Nephron (organoid): ENCODE measurements at regions not wholly inside any gene's neighbourhood (a gene's known extent, or its start where the extent isn't known, plus 50 kb on each side); places are given as distances from the start of the nearest gene placed in this dataset.
A peak's percentile ranks its signal among the peaks of the same experiment; 100 is the strongest.

Source experiments
- H3K27ac Mint-ChIP-seq, 3 experiments: 2 replicates each; pipeline ENCODE4 v1.8.0; 2020; ENCODE audit warnings: mixed read lengths in 3 of 3, mild to moderate bottlenecking in 2 of 3, moderate library complexity in 1 of 3
- H3K27me3 Mint-ChIP-seq: 2 replicates; pipeline ENCODE4 v1.8.0; 2021; ENCODE audit warnings: low read depth, mild to moderate bottlenecking, moderate library complexity, mixed read lengths
- H3K36me3 Mint-ChIP-seq: 2 replicates; pipeline ENCODE4 v1.8.0; 2020; ENCODE audit warnings: low read depth, mixed read lengths
- H3K4me1 Mint-ChIP-seq: 2 replicates; pipeline ENCODE4 v1.8.0; 2020; ENCODE audit warnings: mixed read lengths
- H3K4me3 Mint-ChIP-seq, 3 experiments: 2 replicates each; pipeline ENCODE4 v1.8.0; 2020; ENCODE audit warnings: mild to moderate bottlenecking in 3 of 3, mixed read lengths in 3 of 3, moderate library complexity in 2 of 3
- H3K9me3 Mint-ChIP-seq: 2 replicates; pipeline ENCODE4 v1.8.0; 2020; ENCODE audit warnings: mixed read lengths
- CTCF ChIP-seq, 3 experiments: fragments of 200-600 bp; sonication (generic); IDR thresholded peaks; one replicate each; pipeline ENCODE4 v1.5.0; 2021; ENCODE audit warnings: antibody characterized with exemption in 3 of 3; ENCODE audit not compliant: unreplicated experiment in 3 of 3

DNA sequence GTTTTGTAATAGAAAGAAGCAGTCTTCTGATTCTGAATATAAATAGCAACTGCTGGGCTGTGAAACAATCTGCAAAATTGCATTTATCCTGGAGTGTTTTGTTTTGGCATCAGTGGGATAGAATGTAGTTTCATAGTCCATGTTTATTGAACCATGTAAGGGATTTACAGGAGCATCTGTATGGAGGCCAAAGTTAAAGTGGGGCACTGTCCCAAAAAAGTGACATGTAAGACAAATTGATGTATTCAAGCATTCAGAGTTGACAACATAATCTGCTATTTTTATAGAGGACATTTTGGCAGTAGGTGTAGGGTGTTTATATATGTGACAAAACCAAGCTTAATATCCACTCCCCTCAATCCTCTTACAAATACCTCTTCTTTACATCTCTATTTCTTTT is 200.5 kb upstream of the ANK2 start:
- no peak for TF ChIP-seq CTCF (IDR thresholded peaks at IDR 0.05; ENCODE audit: unreplicated experiment in 3 of 3)
- H3K4me3 Mint-ChIP-seq = no peak overlapping the region
- no peaks in the 10 kb centered on the region for H3K9me3 Mint-ChIP-seq
- no peaks in the 10 kb centered on the region for H3K36me3 Mint-ChIP-seq
- no peaks in the 10 kb centered on the region for H3K27me3 Mint-ChIP-seq
- peak overlapping the region in 1 of 3 experiments; percentile 4 for H3K27ac Mint-ChIP-seq
- H3K4me1 Mint-ChIP-seq = peaks cover 19% of the 10 kb centered on the region

DNA sequence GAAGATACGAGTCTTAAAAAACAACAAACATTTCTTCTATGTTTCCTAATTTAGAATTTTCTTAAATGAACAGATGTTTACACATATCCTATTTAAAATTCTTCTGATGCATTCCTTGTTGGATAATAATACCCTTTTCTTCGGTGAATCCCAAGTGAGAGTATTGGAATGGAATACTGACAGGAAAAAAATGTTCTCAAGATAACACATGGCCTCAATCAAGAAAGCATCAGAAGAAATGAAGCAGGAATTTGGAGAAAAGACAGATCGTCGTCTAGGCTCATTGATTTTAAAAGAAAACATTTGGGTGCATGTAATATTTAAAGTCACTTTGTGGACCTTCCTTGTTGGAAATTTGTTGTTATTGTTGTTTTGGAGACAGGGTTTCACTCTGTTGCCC is 196.9 kb upstream of the ANK2 start:
- Mint-ChIP-seq H3K4me3 (no peak overlapping the region), H3K9me3 (no peaks in the 10 kb centered on the region), H3K4me1 (peaks cover 27% of the 10 kb centered on the region), H3K27ac (no peak overlapping the region), H3K27me3 (no peaks in the 10 kb centered on the region), H3K36me3 (no peaks in the 10 kb centered on the region)
- no peak for TF ChIP-seq CTCF (IDR thresholded peaks at IDR 0.05; ENCODE audit: unreplicated experiment in 3 of 3)

DNA sequence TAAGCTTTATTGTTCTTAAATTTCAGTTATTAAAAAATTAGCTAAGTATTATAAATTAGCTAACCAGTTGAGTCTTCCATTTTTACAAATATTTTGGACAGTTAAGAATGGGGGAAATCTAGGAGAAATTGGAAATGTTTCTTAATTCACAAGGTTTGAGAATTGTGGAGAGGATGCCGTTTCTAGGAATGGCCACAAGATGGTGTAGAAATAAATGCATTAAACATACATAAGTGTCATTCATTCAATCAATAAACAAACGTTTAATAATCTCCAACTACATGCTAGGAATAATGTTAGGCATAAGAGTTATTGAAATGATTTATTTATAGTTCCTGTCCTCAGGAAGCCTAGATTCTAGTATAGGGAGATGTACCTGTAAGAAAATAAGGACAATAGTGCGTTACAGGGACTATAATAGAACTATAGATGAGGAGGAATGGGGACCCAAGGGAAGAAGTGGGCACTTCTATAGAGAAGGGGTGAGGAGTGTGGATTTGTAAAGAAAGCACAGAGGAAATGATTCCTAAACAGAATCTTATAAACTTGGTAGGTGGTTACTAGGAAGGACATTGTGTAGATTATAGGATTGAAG is 195.7 kb upstream of the ANK2 start:
- TF ChIP-seq CTCF (IDR thresholded peaks at IDR 0.05; ENCODE audit: unreplicated experiment in 3 of 3) = peak; percentile 39 to 57 (median 56)
- Mint-ChIP-seq H3K4me3 (no peak overlapping the region), H3K27ac (peak overlapping the region in 2 of 3 experiments; percentile 0 to 40), H3K36me3 (no peaks in the 10 kb centered on the region), H3K4me1 (peaks cover 27% of the 10 kb centered on the region), H3K27me3 (no peaks in the 10 kb centered on the region), H3K9me3 (no peaks in the 10 kb centered on the region)

DNA sequence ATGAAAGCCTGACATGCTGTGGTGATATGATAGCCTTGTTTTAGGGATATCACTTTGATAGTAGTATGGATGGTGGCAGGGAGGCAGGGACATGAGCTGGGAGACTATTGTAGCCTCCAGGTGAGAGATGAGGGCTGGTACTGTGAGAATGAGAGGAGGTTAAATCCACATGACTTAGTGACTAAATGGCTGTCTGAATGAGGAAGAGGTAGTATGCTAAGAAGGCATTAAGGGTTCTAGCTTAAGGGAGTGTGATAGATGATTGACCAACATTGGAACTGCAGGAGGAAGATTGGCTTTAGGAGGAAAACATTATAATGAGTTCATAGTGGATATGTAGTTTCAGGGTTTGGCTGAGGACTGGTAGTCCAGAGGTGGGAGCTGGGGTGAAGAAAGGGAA is 195.0 kb upstream of the ANK2 start:
- peaks cover 25% of the 10 kb centered on the region for H3K4me1 Mint-ChIP-seq
- H3K36me3 Mint-ChIP-seq = no peaks in the 10 kb centered on the region
- H3K4me3 Mint-ChIP-seq = no peak overlapping the region
- no peak for TF ChIP-seq CTCF (IDR thresholded peaks at IDR 0.05; ENCODE audit: unreplicated experiment in 3 of 3)
- no peaks in the 10 kb centered on the region for H3K27me3 Mint-ChIP-seq
- H3K9me3 Mint-ChIP-seq = no peaks in the 10 kb centered on the region
- peak overlapping the region; percentile 0 to 40 (median 1) for H3K27ac Mint-ChIP-seq

DNA sequence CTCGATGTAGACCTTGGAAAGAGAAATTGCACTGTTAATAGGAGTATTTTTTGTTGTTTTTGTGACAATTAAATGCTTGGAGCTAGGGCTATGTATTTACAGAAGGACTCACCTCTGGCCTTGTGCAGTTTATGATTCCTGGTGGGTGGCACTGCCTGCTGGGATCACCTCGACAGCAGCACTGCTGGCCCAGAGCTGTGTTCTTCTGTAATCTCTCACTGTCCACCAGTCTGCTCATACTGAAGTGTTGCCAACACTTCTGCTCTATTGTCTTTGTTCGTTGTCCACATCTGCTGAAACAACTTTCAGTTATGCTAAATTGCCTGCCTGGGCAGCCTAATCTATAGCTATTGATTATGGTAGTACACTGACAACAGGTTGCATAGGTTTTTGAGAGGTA is 194.4 kb upstream of the ANK2 start:
- peaks cover 30% of the 10 kb centered on the region for H3K4me1 Mint-ChIP-seq
- H3K9me3 Mint-ChIP-seq = no peaks in the 10 kb centered on the region
- no peak overlapping the region for H3K4me3 Mint-ChIP-seq
- no peaks in the 10 kb centered on the region for H3K27me3 Mint-ChIP-seq
- TF ChIP-seq CTCF (IDR thresholded peaks at IDR 0.05; ENCODE audit: unreplicated experiment in 3 of 3) = no peak
- no peak overlapping the region for H3K27ac Mint-ChIP-seq
- H3K36me3 Mint-ChIP-seq = no peaks in the 10 kb centered on the region

- TF ChIP-seq CTCF (IDR thresholded peaks at IDR 0.05; ENCODE audit: unreplicated experiment in 3 of 3) = no peak
- H3K36me3 Mint-ChIP-seq = no peaks in the 10 kb centered on the region
- no peak overlapping the region for H3K4me3 Mint-ChIP-seq
- no peaks in the 10 kb centered on the region for H3K27me3 Mint-ChIP-seq
- no peak overlapping the region for H3K27ac Mint-ChIP-seq
- no peaks in the 10 kb centered on the region for H3K9me3 Mint-ChIP-seq
- peaks cover 44% of the 10 kb centered on the region for H3K4me1 Mint-ChIP-seq
Measured at GRCh38 chr4:112857461-112857860, 192.0 kb upstream of the ANK2 start.
